Right renal pelvis (tissue), 4 donors: ENCODE measurements at regions not wholly inside any gene's neighbourhood (a gene's known extent, or its start where the extent isn't known, plus 50 kb on each side); places are given as distances from the start of the nearest gene placed in this dataset.

ENCODE experiments used
- DNase-seq, 4 donors: peaks; one replicate each; pipeline ENCODE4 v3.0.0-alpha.2; 2013; ENCODE audit warnings: low read depth in 4 of 4, low spot score in 3 of 4, missing footprints in 1 of 4

GRCh38 chr3:117427081-117427480 is 717.5 kb downstream of the TUSC7 start:
- no peak for DNase-seq

DNA sequence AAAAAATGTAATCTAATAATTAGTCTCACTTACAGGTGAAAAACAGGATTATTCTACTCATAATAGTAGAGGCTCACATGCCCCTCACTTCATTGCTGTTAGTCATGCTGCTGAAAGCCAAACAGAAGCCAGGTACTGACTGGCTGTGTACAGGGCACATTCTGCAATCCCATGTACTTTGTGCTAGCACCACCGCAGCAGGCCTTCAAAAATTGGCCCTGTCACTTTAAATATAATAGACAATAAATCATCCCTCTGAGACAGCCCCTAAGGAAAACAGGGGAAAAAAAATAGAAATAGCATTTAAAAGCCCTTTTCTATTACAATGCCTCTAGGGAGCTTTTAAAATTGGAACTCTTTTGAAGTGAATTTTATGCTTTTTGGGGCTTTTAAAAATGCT is 723.8 kb downstream of the TUSC7 start:
- DNase-seq = no peak

DNA sequence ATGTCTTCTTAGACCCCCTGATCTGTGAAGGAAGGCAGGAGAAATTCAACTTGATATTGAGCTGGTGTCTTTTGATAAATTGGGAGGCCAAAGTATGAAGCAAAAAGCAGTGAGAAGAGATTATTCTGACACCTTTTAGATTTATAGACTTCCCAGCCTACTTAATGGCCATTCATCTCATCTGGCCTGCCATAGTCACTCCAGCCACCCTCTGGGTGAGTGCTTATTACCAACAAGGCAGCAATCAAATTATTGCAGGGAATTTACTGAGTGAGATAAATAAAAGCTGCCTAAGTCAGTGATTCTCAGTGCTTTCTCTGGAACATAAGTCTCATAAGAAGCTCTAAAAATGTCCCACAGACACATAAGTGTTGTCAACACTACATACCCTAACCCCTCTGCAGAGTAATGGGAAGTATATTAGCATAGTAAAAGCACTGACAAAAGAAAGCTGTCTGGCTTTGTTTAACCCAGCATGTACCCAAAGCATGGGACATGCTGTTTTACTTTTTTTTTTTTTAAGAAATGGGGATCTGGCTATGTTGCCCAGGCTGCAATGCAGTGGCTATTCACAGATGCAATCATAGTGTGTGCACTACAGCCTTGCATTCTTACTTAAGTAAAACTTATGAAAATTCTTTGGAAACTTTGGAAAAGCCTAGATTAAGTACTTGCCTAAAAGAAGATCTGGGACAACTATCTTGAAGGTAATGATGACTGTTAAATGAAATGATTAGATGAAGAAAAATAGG is 725.3 kb downstream of the TUSC7 start:
- no peak for DNase-seq

DNA sequence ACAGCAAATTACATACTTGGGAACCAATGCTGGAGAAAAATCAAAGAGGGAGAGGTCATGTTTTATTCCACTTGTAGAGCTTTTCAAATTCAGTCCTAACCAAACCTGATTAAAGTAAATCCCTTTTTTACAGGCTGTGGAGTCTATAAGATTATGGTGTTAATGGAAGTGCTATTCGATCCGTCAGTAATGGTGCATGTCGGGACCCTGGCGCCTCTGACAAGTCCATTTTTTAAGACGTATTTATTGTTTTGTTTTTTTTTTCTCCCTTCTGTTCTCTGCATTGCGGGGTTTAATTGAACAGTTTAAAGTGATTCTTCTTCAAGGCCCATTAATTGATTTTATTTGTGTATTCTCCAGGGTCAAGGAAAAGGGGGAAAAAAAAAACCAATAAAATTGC is 725.9 kb downstream of the TUSC7 start:
- DNase-seq = no peak

DNA sequence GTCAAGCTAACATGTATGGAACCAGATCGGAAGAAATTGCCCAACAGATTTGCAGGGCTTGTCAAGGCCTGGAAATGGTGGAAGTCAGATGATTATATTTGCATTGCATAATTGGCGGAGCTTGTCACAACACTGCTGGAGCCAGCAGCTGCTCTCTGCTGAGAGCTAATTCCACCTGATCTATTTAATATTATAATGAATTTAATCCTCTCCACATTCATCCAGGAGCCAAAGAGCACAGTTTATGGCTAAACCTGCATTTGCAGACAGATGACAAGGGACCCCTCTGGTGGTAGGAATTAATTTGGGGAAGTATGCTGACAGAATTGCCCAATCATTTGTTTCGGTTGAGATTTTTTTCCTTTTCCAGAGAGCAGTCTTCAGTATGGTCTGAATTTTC is 730.2 kb downstream of the TUSC7 start:
- peak in 1 of 4 donors; percentile 6 for DNase-seq

- no peak for DNase-seq
Measured at GRCh38 chr3:117441851-117442250, 732.3 kb downstream of the TUSC7 start.

GRCh38 chr3:117442566-117442965 is 733.0 kb downstream of the TUSC7 start:
- no peak for DNase-seq

DNA sequence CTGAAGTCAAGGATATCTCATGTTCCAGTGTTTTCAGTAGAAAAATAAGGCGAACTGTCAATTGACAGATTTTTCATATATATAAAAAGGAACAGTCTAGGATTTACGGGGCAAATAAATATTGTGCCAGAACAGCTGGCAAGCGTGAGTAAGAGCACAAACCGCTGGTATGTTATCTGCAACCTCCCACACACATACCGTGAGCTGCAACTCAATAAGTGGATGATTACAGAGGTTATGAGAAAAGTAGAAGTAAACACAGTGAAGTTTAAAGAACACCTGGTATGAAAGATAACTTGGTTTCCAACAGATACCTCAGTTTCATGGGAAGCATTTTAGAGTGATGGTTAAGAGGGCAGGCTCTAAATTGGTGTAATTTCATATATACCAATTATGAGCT is 733.4 kb downstream of the TUSC7 start:
- DNase-seq = peak in 1 of 4 donors; percentile 15

- DNase-seq = no peak
Measured at GRCh38 chr3:117444175-117444574, 734.6 kb downstream of the TUSC7 start.

DNA sequence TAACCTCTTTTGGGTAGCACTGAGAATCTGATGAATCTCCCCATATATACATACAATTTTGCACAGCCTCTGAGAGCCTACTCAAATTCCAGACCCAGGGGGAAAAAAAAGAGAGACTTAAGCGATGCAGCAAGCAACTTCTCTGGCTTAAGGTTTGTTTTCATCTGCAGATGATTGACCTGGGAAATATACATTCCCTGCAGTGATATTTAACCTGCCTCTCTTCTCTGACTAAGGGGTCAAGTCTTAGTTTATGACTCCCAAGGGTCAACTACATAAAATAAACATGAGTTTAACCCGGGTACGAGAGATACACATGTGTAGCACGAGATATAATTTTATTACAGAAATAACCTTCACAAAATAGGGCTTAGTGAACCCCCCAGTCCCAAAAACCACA is 737.8 kb downstream of the TUSC7 start:
- no peak for DNase-seq

- no peak for DNase-seq
Measured at GRCh38 chr3:117450026-117450425, 740.4 kb downstream of the TUSC7 start.

DNA sequence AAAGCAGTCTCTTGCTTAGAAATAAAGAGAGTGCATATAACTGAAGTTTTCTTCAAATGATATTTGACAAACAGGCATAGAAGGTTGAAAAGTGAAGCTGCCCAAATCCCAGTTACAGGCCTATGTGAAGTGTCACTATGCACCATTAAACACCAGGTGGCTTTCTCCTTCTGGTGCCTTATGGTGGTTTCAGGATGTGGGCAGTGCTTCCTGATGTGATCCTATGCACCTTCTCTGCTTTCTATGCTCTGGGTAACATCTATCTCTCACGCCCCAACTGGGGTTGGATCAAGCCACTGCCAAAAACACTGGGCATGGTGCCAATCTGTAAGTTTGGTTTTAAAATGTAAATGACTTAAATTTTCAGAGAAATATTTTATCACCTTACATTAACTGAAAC is 744.7 kb downstream of the TUSC7 start:
- DNase-seq = no peak

GRCh38 chr3:117454908-117455307 is 745.3 kb downstream of the TUSC7 start:
- DNase-seq = no peak

GRCh38 chr3:117455782-117456181 is 746.2 kb downstream of the TUSC7 start:
- DNase-seq = no peak

GRCh38 chr3:117463276-117464115 is 753.9 kb downstream of the TUSC7 start:
- no peak for DNase-seq

- no peak for DNase-seq
Measured at GRCh38 chr3:117471831-117472230, 762.3 kb downstream of the TUSC7 start.

GRCh38 chr3:117473981-117474538 is 764.5 kb downstream of the TUSC7 start:
- DNase-seq = no peak

DNA sequence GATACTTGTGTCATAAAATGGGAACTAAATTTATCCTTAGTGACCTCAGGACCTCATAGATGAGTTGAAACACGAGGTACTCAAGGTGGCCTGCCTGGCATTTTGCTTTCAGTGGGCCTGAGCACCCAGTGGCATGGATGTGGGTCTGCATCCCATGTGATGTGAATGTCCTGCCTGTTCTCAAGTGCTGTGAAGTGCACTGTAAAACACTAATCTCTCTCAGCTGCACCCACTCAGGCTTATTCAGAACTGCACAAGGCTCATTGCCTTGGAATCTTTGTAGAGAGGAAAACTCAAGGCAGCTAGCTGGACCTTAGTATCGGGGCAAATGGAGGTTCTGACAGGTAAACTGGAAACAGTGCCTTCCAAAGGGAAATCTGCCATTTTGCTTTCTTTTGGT is 767.0 kb downstream of the TUSC7 start:
- no peak for DNase-seq

DNA sequence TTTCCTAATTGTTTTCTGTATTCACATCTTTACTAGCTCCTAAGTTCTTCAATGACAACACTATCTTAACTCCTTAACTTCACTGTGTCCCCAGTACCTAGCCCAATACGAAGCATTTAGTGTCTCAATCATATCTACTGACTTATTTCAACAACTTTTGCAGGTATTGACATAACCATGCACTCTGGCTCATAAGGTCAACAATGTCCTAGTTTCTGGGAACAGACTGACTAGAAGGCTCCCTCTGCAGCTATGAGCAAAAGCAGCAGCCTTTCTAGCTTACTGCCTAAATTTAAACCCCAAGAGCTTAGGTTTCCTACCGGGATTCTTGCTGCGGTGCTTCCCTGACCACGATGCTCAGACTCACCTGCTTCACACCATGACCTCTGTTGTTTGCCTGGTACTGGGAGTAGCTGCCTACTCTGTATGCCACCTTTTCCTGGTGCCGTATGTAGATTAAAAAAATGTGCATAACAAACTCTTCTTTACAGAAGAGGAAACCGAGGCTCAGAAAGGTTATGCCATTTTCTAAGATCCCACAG is 767.7 kb downstream of the TUSC7 start:
- DNase-seq = no peak

DNA sequence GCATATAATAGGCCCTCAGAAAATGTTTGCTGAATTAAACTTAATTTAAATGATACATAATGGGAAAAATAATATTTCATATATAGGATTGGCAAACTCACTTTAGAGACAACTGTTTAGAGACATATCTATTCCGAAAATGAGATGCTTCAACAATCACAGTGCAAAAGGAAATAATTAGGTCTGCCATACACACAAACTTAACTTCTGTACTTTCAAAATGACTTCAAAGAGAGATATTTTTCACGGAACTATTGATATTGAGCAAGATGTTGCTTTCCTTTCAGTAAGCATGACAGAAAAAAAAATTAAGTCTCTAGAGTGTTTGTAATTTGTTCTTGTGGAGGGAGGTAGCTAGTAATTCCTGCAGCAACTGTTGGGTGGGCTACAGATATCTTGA is 769.5 kb downstream of the TUSC7 start:
- no peak for DNase-seq

- no peak for DNase-seq
Measured at GRCh38 chr3:117480525-117480924, 770.9 kb downstream of the TUSC7 start.
